ENCODE measurements at regions not wholly inside any gene's neighbourhood (a gene's known extent, or its start where the extent isn't known, plus 50 kb on each side); places are given as distances from the start of the nearest gene placed in this dataset.

DNA sequence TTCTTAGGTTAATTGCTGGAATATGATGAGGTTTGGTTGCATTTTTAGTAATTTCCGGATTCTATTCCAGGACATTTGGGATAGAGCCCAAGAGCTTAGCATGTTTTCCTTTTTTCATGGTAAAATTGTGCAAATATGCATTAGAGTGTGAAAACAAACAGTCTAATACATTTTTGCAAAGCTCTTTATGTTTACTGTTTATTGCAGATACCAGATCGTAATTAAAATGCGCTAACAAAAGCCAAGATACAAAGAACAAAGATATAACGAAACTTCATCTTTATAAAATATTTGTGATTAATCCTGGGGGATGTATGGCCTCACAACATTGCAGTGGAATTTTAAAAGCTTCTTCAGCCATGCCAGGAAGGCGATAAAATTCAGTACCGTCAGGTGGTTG lies 94.5 kb upstream of the TBC1D5 start:
- no peaks in the 10 kb centered on the region for H3K36me3 ChIP-seq (ENCODE audit: control insufficient read depth, insufficient read depth, low read length)
- ChIA-PET CTCF (interaction anchor here (0.8 to 1.3 kb wide), 2 partner anchors 192 to 406 kb away, joined by 3 to 4 read pairs; no protein-coding TSS in a partner anchor), POLR2A (no interaction called here)
- no peak overlapping the region for H3K4me3 ChIP-seq (ENCODE audit: low read depth, low read length)
- TF ChIP-seq, protein P1, sequence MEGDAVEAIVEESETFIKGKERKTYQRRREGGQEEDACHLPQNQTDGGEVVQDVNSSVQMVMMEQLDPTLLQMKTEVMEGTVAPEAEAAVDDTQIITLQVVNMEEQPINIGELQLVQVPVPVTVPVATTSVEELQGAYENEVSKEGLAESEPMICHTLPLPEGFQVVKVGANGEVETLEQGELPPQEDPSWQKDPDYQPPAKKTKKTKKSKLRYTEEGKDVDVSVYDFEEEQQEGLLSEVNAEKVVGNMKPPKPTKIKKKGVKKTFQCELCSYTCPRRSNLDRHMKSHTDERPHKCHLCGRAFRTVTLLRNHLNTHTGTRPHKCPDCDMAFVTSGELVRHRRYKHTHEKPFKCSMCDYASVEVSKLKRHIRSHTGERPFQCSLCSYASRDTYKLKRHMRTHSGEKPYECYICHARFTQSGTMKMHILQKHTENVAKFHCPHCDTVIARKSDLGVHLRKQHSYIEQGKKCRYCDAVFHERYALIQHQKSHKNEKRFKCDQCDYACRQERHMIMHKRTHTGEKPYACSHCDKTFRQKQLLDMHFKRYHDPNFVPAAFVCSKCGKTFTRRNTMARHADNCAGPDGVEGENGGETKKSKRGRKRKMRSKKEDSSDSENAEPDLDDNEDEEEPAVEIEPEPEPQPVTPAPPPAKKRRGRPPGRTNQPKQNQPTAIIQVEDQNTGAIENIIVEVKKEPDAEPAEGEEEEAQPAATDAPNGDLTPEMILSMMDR (IDR thresholded peaks at IDR 0.05; ENCODE audit: insufficient read depth, low read depth, low read length): no peak
- H3K27me3 ChIP-seq (ENCODE audit: control insufficient read depth, insufficient read depth, low read length): no peaks in the 10 kb centered on the region
- no peak for DNase-seq (ENCODE audit: low read depth)

DNA sequence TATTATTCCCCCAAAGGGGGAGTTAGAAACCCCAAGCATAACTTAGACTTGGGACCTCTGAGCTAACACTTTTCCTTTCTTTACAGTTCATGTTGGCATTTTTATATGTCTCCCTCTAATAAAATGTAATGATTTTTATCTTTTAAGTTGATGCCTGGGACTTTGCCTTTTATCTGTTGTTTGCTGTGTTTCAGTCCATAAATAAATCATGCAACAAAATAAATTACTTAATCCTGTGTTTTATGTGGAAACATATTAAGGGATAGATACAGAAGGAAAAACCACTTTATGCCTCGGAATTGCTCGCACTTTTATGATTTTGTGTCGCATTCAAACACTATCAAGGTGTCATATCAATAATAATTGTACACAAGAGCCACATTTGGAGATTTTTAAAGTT lies 93.7 kb upstream of the TBC1D5 start:
- Histone ChIP-seq H3K4me3 (ENCODE audit: low read depth, low read length) (no peak overlapping the region), H3K27me3 (ENCODE audit: control insufficient read depth, insufficient read depth, low read length) (no peaks in the 10 kb centered on the region), H3K36me3 (ENCODE audit: control insufficient read depth, insufficient read depth, low read length) (no peaks in the 10 kb centered on the region)
- no peak for DNase-seq (ENCODE audit: low read depth)
- TF ChIP-seq, protein P1 (IDR thresholded peaks at IDR 0.05; ENCODE audit: insufficient read depth, low read depth, low read length): no peak
- CTCF ChIA-PET: no interaction called here
- POLR2A ChIA-PET: no interaction called here

DNA sequence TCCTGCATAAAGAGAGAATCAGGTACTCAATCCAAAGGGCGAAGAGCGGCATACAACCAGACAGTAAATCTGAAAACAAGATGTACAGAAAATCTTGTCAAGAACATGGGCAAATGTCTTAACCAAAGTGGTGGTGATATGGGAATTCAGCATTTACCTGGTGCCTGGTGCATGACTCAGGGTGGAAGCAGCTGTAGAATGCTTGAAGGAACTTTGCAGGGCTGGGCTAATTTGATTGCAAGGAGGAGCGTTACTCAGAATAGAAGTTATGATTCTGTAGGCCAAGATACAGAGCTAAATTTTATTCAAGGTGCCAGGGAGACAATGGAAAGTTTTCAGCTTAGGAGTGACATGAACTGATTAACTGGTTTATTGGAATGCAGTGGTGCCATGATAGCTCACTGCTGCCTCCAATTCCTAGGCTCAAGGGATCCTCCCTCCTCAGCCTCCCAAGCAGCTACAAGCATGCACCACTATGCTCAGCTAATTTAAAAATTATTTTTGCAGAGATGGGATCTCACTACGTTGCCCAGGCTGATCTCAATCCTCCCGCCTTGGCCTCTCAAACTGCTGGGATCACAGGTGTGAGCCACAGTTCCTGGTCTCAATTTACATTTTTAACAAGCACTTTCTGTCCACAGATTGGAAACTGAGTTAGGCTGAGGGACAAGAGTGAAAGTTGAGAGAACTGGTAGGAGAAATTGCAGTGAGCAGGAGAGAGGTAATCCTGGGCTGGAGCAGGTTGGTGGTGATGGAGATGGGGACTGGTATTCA lies 91.5 kb upstream of the TBC1D5 start:
- Histone ChIP-seq H3K4me3 (ENCODE audit: low read depth, low read length) (no peak overlapping the region), H3K27me3 (ENCODE audit: control insufficient read depth, insufficient read depth, low read length) (no peaks in the 10 kb centered on the region), H3K36me3 (ENCODE audit: control insufficient read depth, insufficient read depth, low read length) (no peaks in the 10 kb centered on the region)
- CTCF ChIA-PET: interaction anchor here (0.6 kb wide), 1 partner anchor 61 kb away, joined by 3 read pairs; no protein-coding TSS in a partner anchor
- POLR2A ChIA-PET: no interaction called here
- DNase-seq (ENCODE audit: low read depth): no peak
- TF ChIP-seq, protein P1 (IDR thresholded peaks at IDR 0.05; ENCODE audit: insufficient read depth, low read depth, low read length): no peak

DNA sequence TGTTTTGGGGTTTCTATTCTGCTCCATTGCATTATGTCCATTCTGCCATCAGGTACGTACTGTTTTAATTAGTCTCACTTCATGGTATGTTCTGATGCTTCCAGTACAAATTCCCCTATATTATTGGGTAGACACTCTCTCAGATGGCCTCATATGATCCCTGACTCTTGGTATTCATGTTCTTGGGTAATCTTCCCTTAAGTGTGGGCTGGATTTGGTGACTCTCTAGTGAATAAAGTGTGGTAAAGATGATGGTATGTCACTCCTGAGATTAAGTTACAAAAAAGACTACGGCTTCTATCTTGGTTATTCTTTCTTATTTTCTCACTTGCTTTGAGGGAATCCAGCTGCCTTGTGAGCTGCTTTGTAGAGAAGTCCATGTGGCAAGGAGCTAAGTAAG lies 89.6 kb upstream of the TBC1D5 start:
- Histone ChIP-seq H3K36me3 (ENCODE audit: control insufficient read depth, insufficient read depth, low read length) (no peaks in the 10 kb centered on the region), H3K4me3 (ENCODE audit: low read depth, low read length) (no peak overlapping the region), H3K27me3 (ENCODE audit: control insufficient read depth, insufficient read depth, low read length) (no peaks in the 10 kb centered on the region)
- ChIA-PET CTCF (interaction anchor here (1.1 to 2.8 kb wide), 4 partner anchors 9 to 22 kb away, joined by 3 to 21 read pairs (median 4); no protein-coding TSS in a partner anchor), POLR2A (no interaction called here)
- no peak for DNase-seq (ENCODE audit: low read depth)
- TF ChIP-seq, protein P1 (IDR thresholded peaks at IDR 0.05; ENCODE audit: insufficient read depth, low read depth, low read length): no peak

DNA sequence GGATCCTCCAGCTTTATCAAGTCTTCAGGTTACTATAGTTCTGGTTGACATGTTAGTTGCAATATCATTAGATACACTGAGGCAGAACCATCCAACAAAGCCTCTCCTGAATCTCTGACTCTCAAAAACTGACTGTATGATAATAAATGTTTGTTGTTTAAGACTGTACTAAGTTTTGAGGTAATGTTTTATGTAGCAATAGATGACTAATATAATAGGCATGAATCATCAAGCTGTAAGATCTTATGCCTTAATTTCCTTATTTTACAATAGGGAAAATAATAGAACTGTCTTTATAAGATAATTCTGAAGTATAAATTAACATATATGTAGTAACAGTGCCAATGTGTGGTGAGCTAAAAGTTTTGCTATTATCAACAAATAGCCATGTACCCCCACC lies 88.9 kb upstream of the TBC1D5 start:
- TF ChIP-seq, protein P1 (IDR thresholded peaks at IDR 0.05; ENCODE audit: insufficient read depth, low read depth, low read length): no peak
- no peaks in the 10 kb centered on the region for H3K36me3 ChIP-seq (ENCODE audit: control insufficient read depth, insufficient read depth, low read length)
- CTCF ChIA-PET: interaction anchor here (1.1 to 2.8 kb wide), 3 partner anchors 10 to 21 kb away, joined by 3 to 21 read pairs (median 4); no protein-coding TSS in a partner anchor
- no peak overlapping the region for H3K4me3 ChIP-seq (ENCODE audit: low read depth, low read length)
- POLR2A ChIA-PET: no interaction called here
- H3K27me3 ChIP-seq (ENCODE audit: control insufficient read depth, insufficient read depth, low read length): no peaks in the 10 kb centered on the region
- no peak for DNase-seq (ENCODE audit: low read depth)

Measured in BJ (cell line).